ENCODE measurements at regions not wholly inside any gene's neighbourhood (a gene's known extent, or its start where the extent isn't known, plus 50 kb on each side); places are given as distances from the start of the nearest gene placed in this dataset.
"Not testable (repeated sequence)": the region's sequence is repeated elsewhere in the genome, so short reads cannot be mapped to it uniquely, and the experiment has no call there.

GRCh38 chr11:23473782-23474181 is 613.5 kb upstream of the CCDC179 start:
- H3K4me1 ChIP-seq: peaks cover 0 to 11% (median 0%) of the 10 kb centered on the region in 4 donors
- DNase-seq: no peak
- TF ChIP-seq, protein P1, sequence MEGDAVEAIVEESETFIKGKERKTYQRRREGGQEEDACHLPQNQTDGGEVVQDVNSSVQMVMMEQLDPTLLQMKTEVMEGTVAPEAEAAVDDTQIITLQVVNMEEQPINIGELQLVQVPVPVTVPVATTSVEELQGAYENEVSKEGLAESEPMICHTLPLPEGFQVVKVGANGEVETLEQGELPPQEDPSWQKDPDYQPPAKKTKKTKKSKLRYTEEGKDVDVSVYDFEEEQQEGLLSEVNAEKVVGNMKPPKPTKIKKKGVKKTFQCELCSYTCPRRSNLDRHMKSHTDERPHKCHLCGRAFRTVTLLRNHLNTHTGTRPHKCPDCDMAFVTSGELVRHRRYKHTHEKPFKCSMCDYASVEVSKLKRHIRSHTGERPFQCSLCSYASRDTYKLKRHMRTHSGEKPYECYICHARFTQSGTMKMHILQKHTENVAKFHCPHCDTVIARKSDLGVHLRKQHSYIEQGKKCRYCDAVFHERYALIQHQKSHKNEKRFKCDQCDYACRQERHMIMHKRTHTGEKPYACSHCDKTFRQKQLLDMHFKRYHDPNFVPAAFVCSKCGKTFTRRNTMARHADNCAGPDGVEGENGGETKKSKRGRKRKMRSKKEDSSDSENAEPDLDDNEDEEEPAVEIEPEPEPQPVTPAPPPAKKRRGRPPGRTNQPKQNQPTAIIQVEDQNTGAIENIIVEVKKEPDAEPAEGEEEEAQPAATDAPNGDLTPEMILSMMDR (IDR thresholded peaks at IDR 0.05): no peak
- no peak overlapping the region for H3K4me3 ChIP-seq
- H3K27ac ChIP-seq: peak overlapping the region in 1 of 2 donors; percentile 36
- no peaks in the 10 kb centered on the region for H3K27me3 ChIP-seq
- intact Hi-C loops (cut with DNase I; ENCODE audit: low total_unique reads): no loop called here
- H3K36me3 ChIP-seq: no peaks in the 10 kb centered on the region
- no peaks in the 10 kb centered on the region for H3K9me3 ChIP-seq

DNA sequence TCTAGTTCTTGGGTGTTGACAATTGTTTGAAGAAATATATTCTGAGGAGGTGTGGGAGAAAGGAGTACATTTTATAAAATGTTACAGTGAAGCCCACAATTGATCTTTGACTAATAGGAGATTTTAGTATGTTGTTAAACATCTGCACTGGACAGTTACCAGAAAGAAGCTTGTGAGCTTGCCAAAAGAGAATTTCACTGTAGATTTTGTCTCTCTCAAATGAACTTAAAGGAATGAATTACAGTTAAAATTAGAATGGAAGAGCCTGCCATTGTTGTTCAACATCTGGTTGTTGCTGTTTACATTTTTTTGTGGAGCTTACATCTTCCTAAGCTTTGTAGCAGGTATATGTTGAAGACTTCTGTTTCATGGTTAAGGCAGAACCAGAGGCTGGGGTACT is 620.5 kb upstream of the CCDC179 start:
- DNase-seq: no peak
- H3K27ac ChIP-seq: no peak overlapping the region
- no peaks in the 10 kb centered on the region for H3K36me3 ChIP-seq
- TF ChIP-seq, protein P1 (IDR thresholded peaks at IDR 0.05): no peak
- no peak overlapping the region for H3K4me3 ChIP-seq
- H3K27me3 ChIP-seq: no peaks in the 10 kb centered on the region
- no peaks in the 10 kb centered on the region for H3K4me1 ChIP-seq
- intact Hi-C loops (cut with DNase I; ENCODE audit: low total_unique reads): no loop called here
- peaks cover 0 to 9% (median 0%) of the 10 kb centered on the region in 3 donors for H3K9me3 ChIP-seq

- H3K4me1 ChIP-seq; H3K27ac ChIP-seq; H3K4me3 ChIP-seq; H3K27me3 ChIP-seq; DNase-seq; H3K36me3 ChIP-seq; intact Hi-C loops (cut with DNase I; ENCODE audit: low total_unique reads): not testable (repeated sequence)
- peaks cover 0 to 19% (median 0%) of the 10 kb centered on the region in 3 donors for H3K9me3 ChIP-seq
Observed at GRCh38 chr11:23484146-23484545, 623.9 kb upstream of the CCDC179 start.

DNA sequence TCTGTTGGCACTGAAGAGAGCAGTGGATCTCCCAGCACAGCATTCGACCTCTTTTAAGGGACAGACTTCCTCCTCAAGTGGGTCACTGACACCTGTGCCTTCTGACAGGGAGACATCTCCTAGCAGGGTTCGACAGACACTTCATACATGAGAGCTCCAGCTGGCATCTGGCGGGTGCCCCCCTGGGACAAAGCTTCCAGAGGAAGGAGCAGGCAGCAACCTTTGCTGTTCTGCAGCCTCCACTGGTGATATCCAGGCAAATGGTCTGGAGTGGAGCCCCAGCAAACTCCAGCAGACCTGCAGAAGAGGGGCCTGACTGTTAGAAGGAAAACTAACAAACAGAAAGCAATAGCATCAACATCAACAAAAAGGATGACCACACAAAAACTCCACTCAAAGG is 624.3 kb upstream of the CCDC179 start:
- not testable (repeated sequence) for H3K4me1 ChIP-seq, H3K4me3 ChIP-seq

DNA sequence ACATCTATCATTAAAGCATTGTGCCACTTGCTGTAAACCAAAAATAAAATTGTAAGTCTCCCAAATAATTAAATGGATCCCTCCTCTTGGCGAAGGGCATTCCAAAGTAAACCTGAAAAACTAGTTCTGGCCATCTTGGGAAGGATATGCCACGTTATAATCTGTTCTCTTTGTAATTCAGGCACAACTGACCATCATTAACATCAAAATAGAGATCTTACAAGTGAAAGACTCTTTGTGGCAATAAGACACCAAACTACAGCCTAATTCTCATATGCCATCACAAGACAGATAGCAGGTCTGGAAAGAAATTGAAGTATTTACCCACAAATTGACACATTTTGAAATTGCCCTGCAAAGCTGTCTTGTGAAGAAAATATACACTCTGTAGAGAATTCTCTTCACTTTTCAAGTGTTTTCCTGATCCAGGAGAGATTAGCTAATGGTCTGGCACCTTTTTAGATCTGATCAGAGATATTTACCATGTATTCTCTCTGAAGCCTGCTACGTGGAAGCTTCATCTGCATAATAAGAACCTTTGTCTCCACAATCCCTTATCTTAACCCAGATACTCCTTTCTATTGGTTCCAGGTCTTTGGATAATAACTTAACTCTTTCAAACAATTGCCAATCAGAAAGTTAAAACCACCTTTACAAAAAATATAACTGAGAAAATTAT is 630.4 kb upstream of the CCDC179 start:
- peaks cover 0 to 10% (median 0%) of the 10 kb centered on the region in 3 donors for H3K9me3 ChIP-seq
- H3K27me3 ChIP-seq: no peaks in the 10 kb centered on the region
- H3K4me3 ChIP-seq: no peak overlapping the region
- H3K27ac ChIP-seq: no peak overlapping the region
- TF ChIP-seq, protein P1 (IDR thresholded peaks at IDR 0.05): no peak
- H3K4me1 ChIP-seq: no peaks in the 10 kb centered on the region
- intact Hi-C loops (cut with DNase I; ENCODE audit: low total_unique reads): no loop called here
- no peak for DNase-seq
- H3K36me3 ChIP-seq: no peaks in the 10 kb centered on the region

More for the DNA sequence above, 624.3 kb upstream of the CCDC179 start:
- DNase-seq; H3K36me3 ChIP-seq; intact Hi-C loops (cut with DNase I; ENCODE audit: low total_unique reads); H3K27me3 ChIP-seq; H3K27ac ChIP-seq: not testable (repeated sequence)
- H3K9me3 ChIP-seq: peaks cover 0 to 19% (median 0%) of the 10 kb centered on the region in 3 donors

DNA sequence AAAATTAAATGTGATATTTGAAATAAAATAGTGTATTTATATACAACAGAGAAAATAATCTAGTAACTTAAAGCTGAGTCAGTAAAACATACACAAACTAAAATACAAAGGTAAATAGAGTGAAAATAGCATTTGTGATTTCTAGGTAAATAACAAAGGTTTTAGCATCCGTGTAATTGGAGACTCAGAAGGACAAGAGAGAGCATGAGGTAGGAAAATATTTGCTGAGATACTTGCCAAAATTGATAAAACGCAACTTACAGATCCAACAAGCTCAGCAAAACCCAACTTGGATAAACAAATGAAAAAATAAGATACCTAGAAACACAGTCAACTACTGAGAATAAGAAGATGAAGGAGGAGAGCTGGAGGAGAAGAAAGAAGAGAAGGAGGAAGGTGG is 634.7 kb upstream of the CCDC179 start:
- Histone ChIP-seq H3K4me3 (no peak overlapping the region), H3K27ac (no peak overlapping the region), H3K27me3 (no peaks in the 10 kb centered on the region), H3K9me3 (no peaks in the 10 kb centered on the region), H3K36me3 (no peaks in the 10 kb centered on the region), H3K4me1 (no peaks in the 10 kb centered on the region)
- TF ChIP-seq, protein P1 (IDR thresholded peaks at IDR 0.05): no peak
- DNase-seq: no peak
- intact Hi-C loops (cut with DNase I; ENCODE audit: low total_unique reads): no loop called here

DNA sequence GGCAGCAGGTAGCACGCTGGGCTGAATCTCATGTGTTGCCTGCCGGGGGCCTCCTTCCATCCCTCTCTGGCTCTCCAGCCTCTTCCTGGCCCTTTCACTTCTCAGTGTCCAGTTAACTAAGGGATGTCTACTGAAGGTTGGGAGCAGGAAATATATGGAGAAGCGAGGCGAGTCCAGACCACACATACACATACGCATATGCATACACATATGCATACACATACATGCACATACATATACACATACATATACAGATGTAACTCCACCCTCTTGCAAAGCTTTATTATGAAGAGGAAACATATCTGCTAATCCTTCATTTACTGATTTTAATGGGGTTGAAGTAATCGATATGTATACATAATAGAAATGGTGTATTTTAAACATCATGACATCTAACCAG is 636.1 kb upstream of the CCDC179 start:
- no peaks in the 10 kb centered on the region for H3K4me1 ChIP-seq
- no peaks in the 10 kb centered on the region for H3K27me3 ChIP-seq
- TF ChIP-seq, protein P1 (IDR thresholded peaks at IDR 0.05): no peak
- no peak for DNase-seq
- H3K27ac ChIP-seq: no peak overlapping the region
- no peak overlapping the region for H3K4me3 ChIP-seq
- intact Hi-C loops (cut with DNase I; ENCODE audit: low total_unique reads): no loop called here
- no peaks in the 10 kb centered on the region for H3K9me3 ChIP-seq
- no peaks in the 10 kb centered on the region for H3K36me3 ChIP-seq

Data from tibial artery (tissue), 4 donors.